ENCODE measurements at regions not wholly inside any gene's neighbourhood (a gene's known extent, or its start where the extent isn't known, plus 50 kb on each side); places are given as distances from the start of the nearest gene placed in this dataset.

- TF ChIP-seq, protein P1, sequence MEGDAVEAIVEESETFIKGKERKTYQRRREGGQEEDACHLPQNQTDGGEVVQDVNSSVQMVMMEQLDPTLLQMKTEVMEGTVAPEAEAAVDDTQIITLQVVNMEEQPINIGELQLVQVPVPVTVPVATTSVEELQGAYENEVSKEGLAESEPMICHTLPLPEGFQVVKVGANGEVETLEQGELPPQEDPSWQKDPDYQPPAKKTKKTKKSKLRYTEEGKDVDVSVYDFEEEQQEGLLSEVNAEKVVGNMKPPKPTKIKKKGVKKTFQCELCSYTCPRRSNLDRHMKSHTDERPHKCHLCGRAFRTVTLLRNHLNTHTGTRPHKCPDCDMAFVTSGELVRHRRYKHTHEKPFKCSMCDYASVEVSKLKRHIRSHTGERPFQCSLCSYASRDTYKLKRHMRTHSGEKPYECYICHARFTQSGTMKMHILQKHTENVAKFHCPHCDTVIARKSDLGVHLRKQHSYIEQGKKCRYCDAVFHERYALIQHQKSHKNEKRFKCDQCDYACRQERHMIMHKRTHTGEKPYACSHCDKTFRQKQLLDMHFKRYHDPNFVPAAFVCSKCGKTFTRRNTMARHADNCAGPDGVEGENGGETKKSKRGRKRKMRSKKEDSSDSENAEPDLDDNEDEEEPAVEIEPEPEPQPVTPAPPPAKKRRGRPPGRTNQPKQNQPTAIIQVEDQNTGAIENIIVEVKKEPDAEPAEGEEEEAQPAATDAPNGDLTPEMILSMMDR (IDR thresholded peaks at IDR 0.05; ENCODE audit: extremely low read depth in 1 of 2, insufficient read depth in 1 of 2, low read depth in 1 of 2, low read length in 2 of 2) = no peak
- TF ChIP-seq EZH2 (IDR thresholded peaks at IDR 0.05; ENCODE audit: borderline replicate concordance, low read depth, low read length, severe bottlenecking) (no peak), POLR2A (IDR thresholded peaks at IDR 0.05; ENCODE audit: low read depth, low read length) (no peak), MAX (IDR thresholded peaks at IDR 0.05; ENCODE audit: insufficient read depth, insufficient read length) (no peak), MYC (IDR thresholded peaks at IDR 0.05; ENCODE audit: low read depth, low read length) (no peak), JUN (IDR thresholded peaks at IDR 0.05; ENCODE audit: borderline replicate concordance, insufficient read depth, insufficient read length, low read depth) (no peak), POLR2AphosphoS5 (IDR thresholded peaks at IDR 0.05; ENCODE audit: insufficient read depth, low read depth, low read length) (no peak), FOS (IDR thresholded peaks at IDR 0.05; ENCODE audit: borderline replicate concordance, insufficient read depth, low read length) (no peak), GATA2 (IDR thresholded peaks at IDR 0.05; ENCODE audit: insufficient read depth, insufficient read length, low read depth, low read length) (no peak)
These were observed 195.8 kb upstream of the NPVF start for GRCh38 chr7:25424113-25424512.
